AG10803 (cell line): ENCODE measurements at regions not wholly inside any gene's neighbourhood (a gene's known extent, or its start where the extent isn't known, plus 50 kb on each side); places are given as distances from the start of the nearest gene placed in this dataset.

ENCODE experiments used
- DNase-seq: peaks from one replicate; pipeline ENCODE4 v3.0.0; 2010; ENCODE audit warnings: low read depth
- H3K4me3 ChIP-seq: 2 replicates; pipeline ENCODE4 v1.5.1; 2011; ENCODE audit warnings: mild to moderate bottlenecking, low read length, control low read depth
- CTCF ChIP-seq: conservative IDR thresholded peaks from 2 replicates; pipeline ENCODE4 v1.5.1; 2011; ENCODE audit warnings: mild to moderate bottlenecking, low read length, control low read depth, inconsistent platforms

- no peak for DNase-seq
- no peak for TF ChIP-seq CTCF
- no peak overlapping the region for H3K4me3 ChIP-seq
Measured at GRCh38 chr10:34890939-34891338, 75.8 kb upstream of the PARD3 start.

- no peak for TF ChIP-seq CTCF
- DNase-seq = peak; percentile 56
- no peak overlapping the region for H3K4me3 ChIP-seq
Measured at GRCh38 chr10:34889004-34889869, 74.1 kb upstream of the PARD3 start.

GRCh38 chr10:34886906-34887642, 72.0 kb upstream of the PARD3 start:
- no peak for TF ChIP-seq CTCF
- DNase-seq = no peak
- no peak overlapping the region for H3K4me3 ChIP-seq

- no peak for DNase-seq
- TF ChIP-seq CTCF = no peak
Measured at GRCh38 chr10:34885898-34886297, 70.8 kb upstream of the PARD3 start.

GRCh38 chr10:34885011-34885410, 69.9 kb upstream of the PARD3 start:
- no peak for DNase-seq
- no peak overlapping the region for H3K4me3 ChIP-seq
- TF ChIP-seq CTCF = no peak

More at GRCh38 chr10:34885898-34886297, 70.8 kb upstream of the PARD3 start:
- H3K4me3 ChIP-seq = no peak overlapping the region

GRCh38 chr10:34884272-34884952, 69.3 kb upstream of the PARD3 start:
- no peak for DNase-seq
- no peak overlapping the region for H3K4me3 ChIP-seq
- no peak for TF ChIP-seq CTCF
